H1 (cell line): ENCODE measurements at regions not wholly inside any gene's neighbourhood (a gene's known extent, or its start where the extent isn't known, plus 50 kb on each side); places are given as distances from the start of the nearest gene placed in this dataset.

Experiments used
- HDAC6 ChIP-seq: IDR thresholded peaks from one replicate; pipeline ENCODE4 v1.7.1; 2012; ENCODE audit warnings: low read depth, mild to moderate bottlenecking, inconsistent platforms, low read length, moderate library complexity
- RBBP5 ChIP-seq: IDR thresholded peaks from 2 replicates; pipeline ENCODE4 v1.7.1; 2012; ENCODE audit warnings: low read depth, mild to moderate bottlenecking, inconsistent platforms, low read length, moderate library complexity, borderline replicate concordance
- SP4 ChIP-seq: IDR thresholded peaks from 2 replicates; pipeline ENCODE4 v1.6.1; 2012; ENCODE audit warnings: low read length, inconsistent platforms

DNA sequence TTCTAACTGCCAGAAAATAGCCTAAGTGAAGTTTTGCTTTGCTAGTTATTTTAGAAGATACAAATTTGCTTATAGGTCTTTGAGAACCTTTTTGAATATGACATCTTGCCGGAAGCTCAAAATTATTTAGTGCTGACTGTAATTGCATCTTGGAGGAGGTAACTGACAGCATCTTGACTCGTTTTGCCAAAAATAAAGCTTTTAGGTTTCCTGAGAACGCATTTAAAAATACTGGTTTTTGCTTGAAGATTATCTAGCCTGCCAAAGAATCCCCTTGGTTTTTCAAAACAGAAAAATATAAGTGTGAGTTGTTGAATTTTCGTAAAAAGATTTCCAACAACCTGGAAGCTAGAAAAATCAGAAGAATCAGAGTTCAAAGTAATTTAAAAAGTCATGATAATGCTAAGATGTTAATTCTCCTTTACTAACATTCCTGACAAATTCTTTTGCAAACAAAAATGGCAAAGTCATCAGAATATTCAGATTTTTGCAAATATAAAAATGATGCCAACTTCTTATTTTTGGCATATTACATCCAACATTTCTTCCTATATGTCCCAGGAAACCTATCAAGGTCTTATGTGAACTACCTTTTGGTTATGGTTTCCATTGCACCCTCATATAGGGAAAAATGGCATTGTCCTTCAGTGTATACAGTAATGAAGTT, 178.0 kb upstream of the SLC8A1 start (continued):
- TF ChIP-seq RBBP5 (no peak), SP4 (no peak), HDAC6 (no peak)
- TF ChIP-seq, all 59 proteins: peak for 0
